HG02973 (cell line): ENCODE measurements at regions not wholly inside any gene's neighbourhood (a gene's known extent, or its start where the extent isn't known, plus 50 kb on each side); places are given as distances from the start of the nearest gene placed in this dataset.

Experiments used
- ATAC-seq: cut with Tn5 transposase; IDR thresholded peaks from one replicate; pipeline ENCODE4 v1.9.1; 2021; ENCODE audit warnings: moderate library complexity; ENCODE audit not compliant: unreplicated experiment

GRCh38 chr7:109261781-109262180 is 692.1 kb downstream of the DNAJB9 start:
- no peak for ATAC-seq

DNA sequence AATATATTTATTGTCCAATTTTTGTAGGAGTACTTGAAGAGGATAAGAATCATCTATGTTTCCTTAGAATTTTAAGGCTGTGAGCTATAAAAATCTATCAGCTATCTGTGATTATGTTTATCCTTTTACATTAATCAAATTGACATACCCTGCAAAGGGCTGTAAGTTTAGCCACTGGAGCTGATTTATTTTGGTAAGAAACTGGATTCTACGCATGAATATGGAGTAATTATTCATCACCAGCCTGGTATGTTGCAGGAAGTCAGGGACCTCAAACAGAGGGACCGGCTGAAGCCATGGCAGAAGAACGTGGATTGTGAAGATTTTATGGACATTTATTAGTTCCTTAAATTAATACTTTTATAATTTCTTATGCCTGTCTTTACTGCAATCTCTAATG is 696.9 kb downstream of the DNAJB9 start:
- ATAC-seq, result no peak

GRCh38 chr7:109276348-109276747 is 706.7 kb downstream of the DNAJB9 start:
- ATAC-seq, result no peak

GRCh38 chr7:109282726-109283125 is 713.1 kb downstream of the DNAJB9 start:
- no peak for ATAC-seq

- ATAC-seq, result no peak
Measured at GRCh38 chr7:109284943-109285342, 715.3 kb downstream of the DNAJB9 start.

- ATAC-seq, result no peak
Measured at GRCh38 chr7:109295158-109295557, 725.5 kb downstream of the DNAJB9 start.

DNA sequence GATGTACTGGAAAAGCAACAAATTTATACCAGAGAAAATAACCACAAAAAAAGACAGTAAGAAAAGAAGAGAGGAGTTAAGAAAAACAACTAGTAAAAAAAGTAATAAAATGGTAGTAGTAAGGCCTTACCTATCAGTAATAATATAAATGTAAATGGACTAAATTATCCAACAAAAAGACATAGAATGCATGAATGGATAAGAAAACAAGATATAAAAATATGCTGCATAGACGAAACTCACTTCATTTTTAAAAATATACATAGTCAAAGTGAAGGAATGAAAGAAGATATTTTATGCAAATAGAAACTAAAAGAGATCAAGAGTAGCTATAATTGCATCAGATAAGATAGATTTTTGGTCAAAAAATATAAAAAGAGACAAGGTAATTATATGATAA is 739.1 kb downstream of the DNAJB9 start:
- no peak for ATAC-seq

- no peak for ATAC-seq
Measured at GRCh38 chr7:109309790-109310189, 740.1 kb downstream of the DNAJB9 start.

DNA sequence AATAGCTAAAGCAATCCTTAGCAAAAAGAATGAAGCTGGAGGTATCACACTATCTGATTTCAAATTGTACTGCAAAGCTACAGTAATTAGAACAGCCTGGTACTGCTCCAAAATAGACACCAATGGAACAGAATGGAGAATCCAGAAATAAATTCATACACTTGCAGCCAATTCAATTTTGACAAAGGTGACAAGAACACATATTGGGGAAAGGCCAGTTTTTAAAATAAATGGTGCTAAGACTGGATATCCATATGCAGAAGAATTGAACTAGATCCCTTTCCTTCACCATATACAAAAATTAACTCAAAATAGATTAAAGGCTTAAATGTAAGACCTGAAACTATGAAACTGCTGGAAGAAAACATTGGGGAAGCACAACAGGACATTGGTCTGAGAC is 748.5 kb downstream of the DNAJB9 start:
- ATAC-seq, result no peak

GRCh38 chr7:109322833-109323232 is 753.2 kb downstream of the DNAJB9 start:
- no peak for ATAC-seq

- no peak for ATAC-seq
Measured at GRCh38 chr7:109331423-109331822, 761.7 kb downstream of the DNAJB9 start.

- no peak for ATAC-seq
Measured at GRCh38 chr7:109335951-109336350, 766.3 kb downstream of the DNAJB9 start.

- ATAC-seq, result no peak
Measured at GRCh38 chr7:109336531-109336930, 766.9 kb downstream of the DNAJB9 start.

DNA sequence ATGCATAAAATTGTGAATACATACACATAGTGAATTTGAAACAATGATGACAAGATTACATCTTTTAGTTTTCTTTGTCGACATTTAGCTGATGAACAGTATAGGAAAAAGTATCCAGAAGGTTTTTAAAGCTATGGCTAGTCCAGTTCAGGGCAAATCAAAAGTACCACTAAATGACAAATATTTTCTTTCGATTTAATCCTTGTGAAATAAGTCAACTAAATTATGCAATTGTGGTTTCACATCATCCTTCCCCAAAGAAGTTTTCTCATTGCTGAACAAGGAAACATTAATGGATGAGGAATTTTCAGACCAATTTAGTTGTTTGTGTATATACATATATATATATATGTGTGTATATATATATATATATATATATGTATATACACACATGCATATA is 774.0 kb downstream of the DNAJB9 start:
- no peak for ATAC-seq

GRCh38 chr7:109351493-109351892 is 781.8 kb downstream of the DNAJB9 start:
- no peak for ATAC-seq

DNA sequence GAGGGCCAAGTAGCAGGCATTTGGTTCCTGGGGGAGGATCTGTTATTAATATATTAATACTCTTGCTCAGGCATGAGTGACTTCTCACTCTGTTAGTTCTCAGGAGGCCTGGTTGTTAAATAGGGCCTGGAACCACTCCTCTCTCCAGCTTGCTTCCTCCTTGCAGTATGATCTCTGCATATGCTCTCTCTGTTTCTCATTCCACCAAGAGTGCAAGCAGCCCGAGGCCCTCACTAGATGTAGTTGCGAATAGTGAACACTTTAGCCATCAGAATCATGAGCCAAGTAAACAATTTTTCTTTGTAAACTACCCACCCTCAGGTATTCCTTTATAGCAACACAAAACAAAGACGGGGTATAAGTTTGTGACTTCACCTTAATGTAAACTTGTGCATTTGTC is 784.3 kb downstream of the DNAJB9 start:
- ATAC-seq, result no peak

- no peak for ATAC-seq
Measured at GRCh38 chr7:109354552-109354951, 784.9 kb downstream of the DNAJB9 start.

GRCh38 chr7:109375823-109376222 is 806.1 kb downstream of the DNAJB9 start:
- no peak for ATAC-seq

DNA sequence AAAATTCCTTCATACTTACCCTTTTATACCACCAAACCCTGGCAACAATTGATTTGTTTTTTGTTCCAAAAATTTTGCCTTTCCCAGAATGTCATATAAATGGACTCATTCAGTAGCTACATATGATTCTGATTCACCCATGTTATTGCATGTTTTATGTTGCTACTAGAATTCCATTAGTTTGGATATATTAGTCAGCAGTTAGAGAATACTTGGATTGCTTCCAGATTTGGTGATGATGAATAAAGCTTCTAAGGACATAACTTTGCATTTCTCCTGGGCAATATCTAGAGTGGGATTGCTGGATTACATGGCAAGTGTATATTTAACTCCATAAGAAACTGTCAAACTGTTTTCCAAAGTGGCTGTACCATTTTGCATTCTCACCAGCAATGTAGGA is 806.9 kb downstream of the DNAJB9 start:
- ATAC-seq, result no peak

DNA sequence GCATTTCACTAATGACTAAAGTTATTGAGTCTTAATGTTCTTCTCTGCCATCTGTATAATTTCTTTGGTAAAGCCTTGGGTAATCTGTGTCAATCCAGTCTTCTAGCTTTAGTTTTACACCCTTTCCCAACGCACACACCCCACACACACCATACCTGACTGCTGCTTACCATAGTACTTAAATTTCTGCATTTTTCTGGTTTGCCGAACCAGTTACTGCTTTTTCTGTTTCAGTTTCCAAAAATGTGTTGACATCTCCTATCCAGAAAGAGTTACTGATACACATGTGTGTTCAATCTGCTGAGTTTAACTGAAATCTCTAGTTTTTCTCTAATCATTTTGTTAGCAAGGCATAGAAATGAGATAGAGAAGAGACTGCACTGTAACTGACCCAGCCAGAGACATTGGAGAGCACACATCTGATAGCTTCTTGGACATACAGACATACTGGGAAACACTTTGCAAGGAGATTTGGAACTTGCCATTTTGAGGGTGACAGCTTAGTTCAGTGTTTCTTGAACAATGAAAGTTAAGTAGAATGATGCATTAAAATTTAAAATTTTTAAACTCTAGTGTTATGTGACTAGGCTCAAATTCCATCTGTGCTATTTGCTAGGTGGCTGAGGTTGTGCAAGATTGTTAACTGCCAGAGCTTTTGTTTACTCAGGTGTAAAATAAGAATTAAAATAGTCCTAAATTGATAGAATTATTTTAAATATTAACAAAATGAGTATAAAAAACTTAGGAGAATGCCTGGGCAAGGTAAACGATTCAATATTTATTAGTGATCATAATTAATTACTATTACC is 807.6 kb downstream of the DNAJB9 start:
- no peak for ATAC-seq

GRCh38 chr7:109386959-109387358 is 817.3 kb downstream of the DNAJB9 start:
- no peak for ATAC-seq

DNA sequence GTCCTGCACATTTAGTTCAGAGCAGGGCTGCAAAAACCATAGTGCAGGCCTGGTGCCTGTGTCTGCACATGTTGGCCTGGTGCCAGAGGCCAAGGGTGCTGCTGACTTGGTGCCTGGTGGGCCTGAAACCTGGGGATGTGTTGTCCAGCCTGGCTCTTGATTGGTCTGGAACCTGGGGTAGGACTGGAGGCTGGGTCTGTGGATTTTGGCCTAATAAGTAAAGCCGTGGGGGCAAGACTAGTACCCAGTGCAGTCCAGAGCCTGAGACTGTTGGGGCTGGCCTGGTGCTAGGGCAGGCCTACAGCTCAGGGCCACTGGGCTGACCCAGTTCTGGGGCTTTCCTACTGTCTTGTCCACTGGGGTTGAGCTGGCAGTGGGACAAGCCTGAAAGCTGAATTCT is 817.9 kb downstream of the DNAJB9 start:
- no peak for ATAC-seq

DNA sequence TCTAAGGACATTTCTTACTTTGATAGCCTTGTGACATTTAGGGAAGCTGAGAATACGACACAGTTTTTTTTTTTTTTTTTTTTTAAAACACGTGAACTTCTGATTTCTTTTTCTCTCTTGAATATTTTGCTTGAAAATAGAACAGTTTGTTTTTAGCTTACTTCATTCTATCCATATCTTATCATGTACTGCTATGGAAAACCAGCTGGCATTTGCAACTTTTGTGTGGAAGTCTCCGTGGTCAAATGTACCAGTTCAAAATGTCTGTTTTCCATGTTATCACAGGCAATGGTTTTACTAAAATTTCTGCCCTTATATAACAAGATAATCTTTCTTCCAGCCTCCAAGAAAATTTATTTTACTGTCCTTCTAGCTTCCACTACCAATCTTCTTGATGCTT is 821.6 kb downstream of the DNAJB9 start:
- no peak for ATAC-seq
